CD4-positive, alpha-beta T cell (primary cell): ENCODE measurements at regions not wholly inside any gene's neighbourhood (a gene's known extent, or its start where the extent isn't known, plus 50 kb on each side); places are given as distances from the start of the nearest gene placed in this dataset.
A peak's percentile ranks its signal among the peaks of the same experiment; 100 is the strongest.
"Not testable (repeated sequence)": the region's sequence is repeated elsewhere in the genome, so short reads cannot be mapped to it uniquely, and the experiment has no call there.

Source experiments
- ATAC-seq: fragments of 200-7000 bp; cut with Tn5 transposase; one replicate; pipeline ENCODE4 v1.10.0; 2022; ENCODE audit warnings: mild to moderate bottlenecking; ENCODE audit not compliant: poor library complexity
- CTCF ChIA-PET: fragments of 350-600 bp; sonication (Branson Sonifier 250); formaldehyde crosslinking; loops from one replicate; lab custom pipeline; 2021; ENCODE audit warnings: antibody characterized with exemption, inconsistent platforms; lab: Charles Lee
- POLR2A ChIA-PET: fragments of 350-600 bp; sonication (Branson Sonifier 250); formaldehyde crosslinking; loops from one replicate; lab custom pipeline; 2021; ENCODE audit warnings: antibody characterized with exemption, inconsistent platforms; lab: Charles Lee
- DNase-seq, 14 experiments: peaks; one replicate each; pipeline ENCODE4 v3.0.0-alpha.2; 2013 to 2020; ENCODE audit warnings: mixed read lengths in 2 of 14
- H3K27ac ChIP-seq, 2 donors: one replicate each; pipeline versions ENCODE4 v1.5.1 to v1.7.0; 2013; ENCODE audit warnings: low read length in 2 of 2, low read depth in 1 of 2, mild to moderate bottlenecking in 1 of 2
- H3K27me3 ChIP-seq, 2 experiments: 1 replicate in 1 of 2; 2 replicates in 1 of 2; pipeline versions ENCODE4 v1.6.1 to v1.7.0; 2013; ENCODE audit warnings: low read length in 2 of 2, control low read depth in 1 of 2, mild to moderate bottlenecking in 1 of 2, moderate library complexity in 1 of 2; ENCODE audit not compliant: insufficient read depth in 2 of 2, control insufficient read depth in 1 of 2
- H3K36me3 ChIP-seq: one replicate; pipeline ENCODE4 v1.6.1; 2013; ENCODE audit warnings: low read length, control low read depth; ENCODE audit not compliant: insufficient read depth
- H3K4me1 ChIP-seq: one replicate; pipeline ENCODE4 v1.6.1; 2013; ENCODE audit warnings: low read length, control low read depth; ENCODE audit not compliant: insufficient read depth
- H3K4me3 ChIP-seq: one replicate; pipeline ENCODE4 v1.5.1; 2013; ENCODE audit warnings: mild to moderate bottlenecking, low read length, moderate library complexity
- H3K9me3 ChIP-seq, 2 experiments: 1 replicate in 1 of 2; 2 replicates in 1 of 2; pipeline versions ENCODE4 v1.6.1 to v1.7.0; 2013; ENCODE audit warnings: low read length in 2 of 2, mild to moderate bottlenecking in 2 of 2, control low read depth in 1 of 2, moderate library complexity in 1 of 2; ENCODE audit not compliant: control insufficient read depth in 1 of 2, insufficient read depth in 1 of 2
- H3K27ac Mint-ChIP-seq: one replicate; pipeline ENCODE4 v1.8.0; 2020; ENCODE audit warnings: mixed read lengths
- H3K27me3 Mint-ChIP-seq: one replicate; pipeline ENCODE4 v1.8.0; 2021; ENCODE audit warnings: mixed read lengths
- H3K36me3 Mint-ChIP-seq: one replicate; pipeline ENCODE4 v1.8.0; 2021; ENCODE audit warnings: low read depth, mixed read lengths
- H3K4me1 Mint-ChIP-seq: one replicate; pipeline ENCODE4 v1.8.0; 2021; ENCODE audit warnings: low read depth, mixed read lengths
- H3K4me3 Mint-ChIP-seq: one replicate; pipeline ENCODE4 v1.8.0; 2020; ENCODE audit warnings: mild to moderate bottlenecking, mixed read lengths
- H3K9me3 Mint-ChIP-seq: one replicate; pipeline ENCODE4 v1.8.0; 2020; ENCODE audit warnings: mixed read lengths
- intact Hi-C, 2 experiments: fragments of 100-400 bp; cut with DNase I in 1 of 2; cut with micrococcal nuclease in 1 of 2; formaldehyde crosslinking; loops; one replicate each; pipeline versions ENCODE4 v1.15.1 to v1.9.0; 2023 to 2025; cut with DNase I, micrococcal nuclease
- TF ChIP-seq, protein P1 (sequence below): fragments of 200-600 bp; IDR thresholded peaks from one replicate; pipeline ENCODE4 v1.8.0; 2022; ENCODE audit warnings: antibody characterized with exemption, mild to moderate bottlenecking

DNA sequence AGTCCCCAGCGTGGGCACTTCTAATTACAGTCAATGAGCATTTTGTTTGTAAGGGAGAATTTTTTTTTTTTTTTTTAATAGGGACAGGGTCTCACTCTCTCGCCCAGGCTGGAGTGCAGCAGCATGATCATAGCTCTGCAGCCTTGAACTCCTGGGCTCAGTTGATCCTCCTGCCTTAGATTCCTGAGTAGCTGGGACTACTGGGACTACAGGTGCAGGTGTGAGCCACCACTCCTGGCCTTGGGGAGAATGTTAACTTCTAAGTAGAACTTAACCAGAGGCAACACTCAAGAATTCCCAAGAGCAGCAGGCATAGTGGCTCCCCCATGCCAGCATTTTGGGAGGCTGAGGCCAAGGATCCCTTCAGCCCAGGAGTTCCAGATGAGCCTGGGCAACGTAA lies 52.9 kb upstream of the ZNF217 start:
- Histone ChIP-seq H3K36me3 (no peaks in the 10 kb centered on the region), H3K4me3 (no peak overlapping the region), H3K27me3 (no peaks in the 10 kb centered on the region), H3K9me3 (no peaks in the 10 kb centered on the region), H3K27ac (no peak overlapping the region), H3K4me1 (peaks cover 33% of the 10 kb centered on the region)
- CTCF ChIA-PET: interaction anchor here (0.6 to 1.1 kb wide), 4 partner anchors 10 to 101 kb away, joined by 3 read pairs; no protein-coding TSS in a partner anchor
- Mint-ChIP-seq H3K9me3 (no peaks in the 10 kb centered on the region), H3K27me3 (no peaks in the 10 kb centered on the region), H3K4me1 (peaks cover 34% of the 10 kb centered on the region), H3K4me3 (no peak overlapping the region), H3K27ac (no peak overlapping the region), H3K36me3 (no peaks in the 10 kb centered on the region)
- no peak for DNase-seq
- POLR2A ChIA-PET: interaction anchor here (0.7 to 2.1 kb wide), 3 partner anchors 14 to 37 kb away, joined by 3 to 12 read pairs (median 6); no protein-coding TSS in a partner anchor
- TF ChIP-seq, protein P1, sequence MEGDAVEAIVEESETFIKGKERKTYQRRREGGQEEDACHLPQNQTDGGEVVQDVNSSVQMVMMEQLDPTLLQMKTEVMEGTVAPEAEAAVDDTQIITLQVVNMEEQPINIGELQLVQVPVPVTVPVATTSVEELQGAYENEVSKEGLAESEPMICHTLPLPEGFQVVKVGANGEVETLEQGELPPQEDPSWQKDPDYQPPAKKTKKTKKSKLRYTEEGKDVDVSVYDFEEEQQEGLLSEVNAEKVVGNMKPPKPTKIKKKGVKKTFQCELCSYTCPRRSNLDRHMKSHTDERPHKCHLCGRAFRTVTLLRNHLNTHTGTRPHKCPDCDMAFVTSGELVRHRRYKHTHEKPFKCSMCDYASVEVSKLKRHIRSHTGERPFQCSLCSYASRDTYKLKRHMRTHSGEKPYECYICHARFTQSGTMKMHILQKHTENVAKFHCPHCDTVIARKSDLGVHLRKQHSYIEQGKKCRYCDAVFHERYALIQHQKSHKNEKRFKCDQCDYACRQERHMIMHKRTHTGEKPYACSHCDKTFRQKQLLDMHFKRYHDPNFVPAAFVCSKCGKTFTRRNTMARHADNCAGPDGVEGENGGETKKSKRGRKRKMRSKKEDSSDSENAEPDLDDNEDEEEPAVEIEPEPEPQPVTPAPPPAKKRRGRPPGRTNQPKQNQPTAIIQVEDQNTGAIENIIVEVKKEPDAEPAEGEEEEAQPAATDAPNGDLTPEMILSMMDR: no peak
- ATAC-seq: no peak
- intact Hi-C loops: no loop called here

- no peak overlapping the region for H3K4me3 ChIP-seq
- POLR2A ChIA-PET: interaction anchor here (1.6 to 2.1 kb wide), 2 partner anchors 15 to 36 kb away, joined by 5 to 12 read pairs; no protein-coding TSS in a partner anchor
- peaks cover 38% of the 10 kb centered on the region for H3K4me1 ChIP-seq
- no peaks in the 10 kb centered on the region for H3K36me3 ChIP-seq
- Mint-ChIP-seq H3K36me3 (no peaks in the 10 kb centered on the region), H3K27ac (peak overlapping the region; percentile 93), H3K4me3 (no peak overlapping the region), H3K27me3 (no peaks in the 10 kb centered on the region), H3K9me3 (no peaks in the 10 kb centered on the region), H3K4me1 (peaks cover 38% of the 10 kb centered on the region)
- TF ChIP-seq, protein P1: no peak
- H3K9me3 ChIP-seq: no peaks in the 10 kb centered on the region
- DNase-seq (no peak), ATAC-seq (no peak)
- CTCF ChIA-PET: interaction anchor here (1.1 to 1.5 kb wide), 2 partner anchors 10 to 13 kb away, joined by 3 read pairs; no protein-coding TSS in a partner anchor
- H3K27ac ChIP-seq: no peak overlapping the region
- H3K27me3 ChIP-seq: no peaks in the 10 kb centered on the region
- intact Hi-C loops: no loop called here
Measured at GRCh38 chr20:53645582-53645897, 51.9 kb upstream of the ZNF217 start.

GRCh38 chr20:53644108-53644507 lies 50.5 kb upstream of the ZNF217 start:
- H3K36me3 Mint-ChIP-seq, DNase-seq, H3K36me3 ChIP-seq, H3K4me3 Mint-ChIP-seq, H3K9me3 Mint-ChIP-seq, H3K27me3 ChIP-seq, H3K4me3 ChIP-seq, ATAC-seq, H3K9me3 ChIP-seq, H3K27me3 Mint-ChIP-seq: not testable (repeated sequence)
- Histone ChIP-seq H3K27ac (peak overlapping the region; percentile 83 to 85), H3K4me1 (peaks cover 38% of the 10 kb centered on the region)
- peak overlapping the region; percentile 93 for H3K27ac Mint-ChIP-seq
- ChIA-PET POLR2A (interaction anchor here (1.6 to 3.5 kb wide), 3 partner anchors 8 to 34 kb away, joined by 5 to 61 read pairs (median 19); no protein-coding TSS in a partner anchor), CTCF (interaction anchor here (1.2 to 1.5 kb wide), 2 partner anchors 9 to 18 kb away, joined by 3 read pairs; no protein-coding TSS in a partner anchor)
- H3K4me1 Mint-ChIP-seq: peaks cover 49% of the 10 kb centered on the region
- intact Hi-C loops: loop anchor here in 1 of 2 experiments (5.0 kb wide), 2 partner anchors 63 to 228 kb away; no protein-coding TSS in a partner anchor
